ENCODE measurements at regions not wholly inside any gene's neighbourhood (a gene's known extent, or its start where the extent isn't known, plus 50 kb on each side); places are given as distances from the start of the nearest gene placed in this dataset.

- no peak for DNase-seq (ENCODE audit: low spot score)
These were observed 708.1 kb upstream of the RGMB start for GRCh38 chr5:98065261-98065909.

GRCh38 chr5:98066910-98067309, 706.6 kb upstream of the RGMB start:
- DNase-seq (ENCODE audit: low spot score), result no peak

GRCh38 chr5:98069876-98070512, 703.5 kb upstream of the RGMB start:
- no peak for DNase-seq (ENCODE audit: low spot score)

GRCh38 chr5:98072921-98073320, 700.5 kb upstream of the RGMB start:
- no peak for DNase-seq (ENCODE audit: low spot score)

GRCh38 chr5:98076501-98076900, 697.0 kb upstream of the RGMB start:
- DNase-seq (ENCODE audit: low spot score), result no peak

GRCh38 chr5:98085593-98085992, 687.9 kb upstream of the RGMB start:
- no peak for DNase-seq (ENCODE audit: low spot score)

- DNase-seq (ENCODE audit: low spot score), result no peak
These were observed 678.4 kb upstream of the RGMB start for GRCh38 chr5:98095072-98095471.

GRCh38 chr5:98096155-98096554, 677.3 kb upstream of the RGMB start:
- no peak for DNase-seq (ENCODE audit: low spot score)

- no peak for DNase-seq (ENCODE audit: low spot score)
These were observed 673.9 kb upstream of the RGMB start for GRCh38 chr5:98099448-98100105.

GRCh38 chr5:98101131-98101530, 672.3 kb upstream of the RGMB start:
- no peak for DNase-seq (ENCODE audit: low spot score)

- DNase-seq (ENCODE audit: low spot score), result no peak
These were observed 670.5 kb upstream of the RGMB start for GRCh38 chr5:98102936-98103335.

GRCh38 chr5:98103807-98104206, 669.7 kb upstream of the RGMB start:
- DNase-seq (ENCODE audit: low spot score), result no peak

- DNase-seq (ENCODE audit: low spot score), result no peak
These were observed 668.8 kb upstream of the RGMB start for GRCh38 chr5:98104454-98105188.

- no peak for DNase-seq (ENCODE audit: low spot score)
These were observed 667.8 kb upstream of the RGMB start for GRCh38 chr5:98105681-98106080.

GRCh38 chr5:98106116-98107031, 667.1 kb upstream of the RGMB start:
- no peak for DNase-seq (ENCODE audit: low spot score)

- DNase-seq (ENCODE audit: low spot score), result no peak
These were observed 665.0 kb upstream of the RGMB start for GRCh38 chr5:98108497-98108896.

GRCh38 chr5:98109561-98110006, 663.9 kb upstream of the RGMB start:
- no peak for DNase-seq (ENCODE audit: low spot score)

- no peak for DNase-seq (ENCODE audit: low spot score)
These were observed 663.2 kb upstream of the RGMB start for GRCh38 chr5:98110282-98110691.

GRCh38 chr5:98110791-98111190, 662.7 kb upstream of the RGMB start:
- no peak for DNase-seq (ENCODE audit: low spot score)

- DNase-seq (ENCODE audit: low spot score), result no peak
These were observed 661.8 kb upstream of the RGMB start for GRCh38 chr5:98111686-98112085.

Measured in left forelimb (tissue), 1 donor.